B cell (primary cell): ENCODE measurements at regions not wholly inside any gene's neighbourhood (a gene's known extent, or its start where the extent isn't known, plus 50 kb on each side); places are given as distances from the start of the nearest gene placed in this dataset.

Source experiments
- CTCF ChIP-seq: fragments of 200-600 bp; IDR thresholded peaks from one replicate; pipeline ENCODE4 v1.8.0; 2022; ENCODE audit warnings: antibody characterized with exemption, mild to moderate bottlenecking
- EZH2 ChIP-seq: IDR thresholded peaks from 2 replicates; pipeline ENCODE4 v1.6.1; 2012; ENCODE audit warnings: borderline replicate concordance, low read depth, mild to moderate bottlenecking, moderate library complexity, low read length; ENCODE audit not compliant: insufficient read depth, poor library complexity, severe bottlenecking

- TF ChIP-seq CTCF: no peak
- TF ChIP-seq EZH2: no peak
These were observed 231.0 kb upstream of the ADGRL2 start for GRCh38 chr1:81569761-81570160.
